HL-60 (cell line): ENCODE measurements at regions not wholly inside any gene's neighbourhood (a gene's known extent, or its start where the extent isn't known, plus 50 kb on each side); places are given as distances from the start of the nearest gene placed in this dataset.

Experiments
- GABPA ChIP-seq: IDR thresholded peaks from 2 replicates; pipeline ENCODE4 v1.6.1; 2012; ENCODE audit warnings: low read depth
- POLR2AphosphoS5 ChIP-seq: IDR thresholded peaks from 2 replicates; pipeline ENCODE4 v1.6.1; 2012; ENCODE audit warnings: low read depth
- TF ChIP-seq, protein P1 (sequence below): IDR thresholded peaks from one replicate; pipeline ENCODE4 v1.5.1; 2011; ENCODE audit warnings: low read length, control low read depth, inconsistent platforms; ENCODE audit not compliant: insufficient read depth
- TF ChIP-seq, protein P2 (sequence below): IDR thresholded peaks from 2 replicates; pipeline ENCODE4 v1.6.1; 2012; ENCODE audit warnings: low read depth; ENCODE audit not compliant: insufficient replicate concordance

DNA sequence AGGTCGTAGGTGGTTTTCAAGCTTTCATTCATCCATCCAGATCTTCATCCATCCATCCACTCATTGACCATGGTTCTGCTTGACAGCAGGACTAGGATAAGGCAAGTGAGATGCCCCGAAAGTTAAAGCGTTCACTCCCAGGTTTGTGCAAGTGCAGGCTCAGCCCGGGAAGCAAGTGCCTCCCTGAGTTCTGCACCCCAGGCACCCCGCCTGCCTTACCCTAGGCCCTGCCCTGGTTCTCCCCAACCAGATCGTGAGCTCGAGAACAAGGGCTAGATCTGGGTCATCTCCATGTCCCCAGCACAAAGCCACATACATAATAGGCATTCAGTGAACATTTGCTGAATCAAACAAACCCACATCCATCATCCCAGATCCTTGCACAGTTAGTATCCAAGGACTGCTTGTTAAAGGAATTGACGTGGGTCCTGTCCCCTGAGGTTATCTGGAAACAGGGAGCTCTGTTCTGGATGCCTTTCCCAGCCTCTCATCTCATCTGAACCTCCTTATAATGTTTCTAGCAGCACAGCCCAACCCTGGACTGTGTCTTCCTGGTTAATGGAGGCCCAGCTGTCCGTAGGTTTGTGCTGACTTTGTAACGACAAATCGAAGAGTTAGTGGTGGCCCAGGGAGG, 116.1 kb upstream of the GPC1 start:
- no peak for TF ChIP-seq GABPA
- TF ChIP-seq, protein P1, sequence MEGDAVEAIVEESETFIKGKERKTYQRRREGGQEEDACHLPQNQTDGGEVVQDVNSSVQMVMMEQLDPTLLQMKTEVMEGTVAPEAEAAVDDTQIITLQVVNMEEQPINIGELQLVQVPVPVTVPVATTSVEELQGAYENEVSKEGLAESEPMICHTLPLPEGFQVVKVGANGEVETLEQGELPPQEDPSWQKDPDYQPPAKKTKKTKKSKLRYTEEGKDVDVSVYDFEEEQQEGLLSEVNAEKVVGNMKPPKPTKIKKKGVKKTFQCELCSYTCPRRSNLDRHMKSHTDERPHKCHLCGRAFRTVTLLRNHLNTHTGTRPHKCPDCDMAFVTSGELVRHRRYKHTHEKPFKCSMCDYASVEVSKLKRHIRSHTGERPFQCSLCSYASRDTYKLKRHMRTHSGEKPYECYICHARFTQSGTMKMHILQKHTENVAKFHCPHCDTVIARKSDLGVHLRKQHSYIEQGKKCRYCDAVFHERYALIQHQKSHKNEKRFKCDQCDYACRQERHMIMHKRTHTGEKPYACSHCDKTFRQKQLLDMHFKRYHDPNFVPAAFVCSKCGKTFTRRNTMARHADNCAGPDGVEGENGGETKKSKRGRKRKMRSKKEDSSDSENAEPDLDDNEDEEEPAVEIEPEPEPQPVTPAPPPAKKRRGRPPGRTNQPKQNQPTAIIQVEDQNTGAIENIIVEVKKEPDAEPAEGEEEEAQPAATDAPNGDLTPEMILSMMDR = no peak
- TF ChIP-seq, protein P2, sequence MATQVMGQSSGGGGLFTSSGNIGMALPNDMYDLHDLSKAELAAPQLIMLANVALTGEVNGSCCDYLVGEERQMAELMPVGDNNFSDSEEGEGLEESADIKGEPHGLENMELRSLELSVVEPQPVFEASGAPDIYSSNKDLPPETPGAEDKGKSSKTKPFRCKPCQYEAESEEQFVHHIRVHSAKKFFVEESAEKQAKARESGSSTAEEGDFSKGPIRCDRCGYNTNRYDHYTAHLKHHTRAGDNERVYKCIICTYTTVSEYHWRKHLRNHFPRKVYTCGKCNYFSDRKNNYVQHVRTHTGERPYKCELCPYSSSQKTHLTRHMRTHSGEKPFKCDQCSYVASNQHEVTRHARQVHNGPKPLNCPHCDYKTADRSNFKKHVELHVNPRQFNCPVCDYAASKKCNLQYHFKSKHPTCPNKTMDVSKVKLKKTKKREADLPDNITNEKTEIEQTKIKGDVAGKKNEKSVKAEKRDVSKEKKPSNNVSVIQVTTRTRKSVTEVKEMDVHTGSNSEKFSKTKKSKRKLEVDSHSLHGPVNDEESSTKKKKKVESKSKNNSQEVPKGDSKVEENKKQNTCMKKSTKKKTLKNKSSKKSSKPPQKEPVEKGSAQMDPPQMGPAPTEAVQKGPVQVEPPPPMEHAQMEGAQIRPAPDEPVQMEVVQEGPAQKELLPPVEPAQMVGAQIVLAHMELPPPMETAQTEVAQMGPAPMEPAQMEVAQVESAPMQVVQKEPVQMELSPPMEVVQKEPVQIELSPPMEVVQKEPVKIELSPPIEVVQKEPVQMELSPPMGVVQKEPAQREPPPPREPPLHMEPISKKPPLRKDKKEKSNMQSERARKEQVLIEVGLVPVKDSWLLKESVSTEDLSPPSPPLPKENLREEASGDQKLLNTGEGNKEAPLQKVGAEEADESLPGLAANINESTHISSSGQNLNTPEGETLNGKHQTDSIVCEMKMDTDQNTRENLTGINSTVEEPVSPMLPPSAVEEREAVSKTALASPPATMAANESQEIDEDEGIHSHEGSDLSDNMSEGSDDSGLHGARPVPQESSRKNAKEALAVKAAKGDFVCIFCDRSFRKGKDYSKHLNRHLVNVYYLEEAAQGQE = no peak
- no peak for TF ChIP-seq POLR2AphosphoS5
